ENCODE measurements at regions not wholly inside any gene's neighbourhood (a gene's known extent, or its start where the extent isn't known, plus 50 kb on each side); places are given as distances from the start of the nearest gene placed in this dataset.

DNA sequence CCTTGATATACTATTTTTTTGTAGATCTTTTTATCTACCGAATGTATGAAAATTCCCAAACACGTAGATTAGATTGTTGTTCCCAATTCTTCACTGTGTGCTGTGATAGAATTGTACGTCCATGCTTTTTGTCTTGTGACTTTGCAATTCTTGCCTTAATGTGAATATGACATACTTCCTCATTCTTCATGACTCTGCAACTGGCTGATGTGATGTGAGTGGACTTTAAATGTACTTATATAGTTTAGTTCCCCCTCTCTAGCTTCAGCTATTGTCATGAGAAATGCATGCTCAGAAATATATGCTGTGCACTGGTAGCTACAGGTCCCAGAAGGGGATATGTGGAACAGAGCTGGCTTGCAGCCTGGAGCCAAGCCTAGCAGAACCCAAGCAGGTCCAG lies 89.4 kb downstream of the FTHL17 start:
- Histone ChIP-seq H3K27me3 (ENCODE audit: insufficient read depth, low read depth) (no peaks in the 10 kb centered on the region), H3K79me2 (ENCODE audit: insufficient read depth, low read depth) (no peaks in the 10 kb centered on the region), H4K20me1 (ENCODE audit: insufficient read depth) (no peaks in the 10 kb centered on the region), H3K4me3 (IDR thresholded peaks at IDR 0.05; ENCODE audit: insufficient read depth, low read depth, low read length) (no peak overlapping the region), H2AFZ (ENCODE audit: low read depth) (no peak overlapping the region), H3K9ac (no peak overlapping the region), H3K4me1 (ENCODE audit: low read depth, poor library complexity, severe bottlenecking) (no peaks in the 10 kb centered on the region), H3K36me3 (ENCODE audit: insufficient read depth) (no peaks in the 10 kb centered on the region), H3K4me2 (no peak overlapping the region), H3K27ac (no peak overlapping the region)
- TF ChIP-seq, protein P1, sequence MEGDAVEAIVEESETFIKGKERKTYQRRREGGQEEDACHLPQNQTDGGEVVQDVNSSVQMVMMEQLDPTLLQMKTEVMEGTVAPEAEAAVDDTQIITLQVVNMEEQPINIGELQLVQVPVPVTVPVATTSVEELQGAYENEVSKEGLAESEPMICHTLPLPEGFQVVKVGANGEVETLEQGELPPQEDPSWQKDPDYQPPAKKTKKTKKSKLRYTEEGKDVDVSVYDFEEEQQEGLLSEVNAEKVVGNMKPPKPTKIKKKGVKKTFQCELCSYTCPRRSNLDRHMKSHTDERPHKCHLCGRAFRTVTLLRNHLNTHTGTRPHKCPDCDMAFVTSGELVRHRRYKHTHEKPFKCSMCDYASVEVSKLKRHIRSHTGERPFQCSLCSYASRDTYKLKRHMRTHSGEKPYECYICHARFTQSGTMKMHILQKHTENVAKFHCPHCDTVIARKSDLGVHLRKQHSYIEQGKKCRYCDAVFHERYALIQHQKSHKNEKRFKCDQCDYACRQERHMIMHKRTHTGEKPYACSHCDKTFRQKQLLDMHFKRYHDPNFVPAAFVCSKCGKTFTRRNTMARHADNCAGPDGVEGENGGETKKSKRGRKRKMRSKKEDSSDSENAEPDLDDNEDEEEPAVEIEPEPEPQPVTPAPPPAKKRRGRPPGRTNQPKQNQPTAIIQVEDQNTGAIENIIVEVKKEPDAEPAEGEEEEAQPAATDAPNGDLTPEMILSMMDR (conservative IDR thresholded peaks at IDR 0.05; ENCODE audit: low read depth, low read length), result no peak

DNA sequence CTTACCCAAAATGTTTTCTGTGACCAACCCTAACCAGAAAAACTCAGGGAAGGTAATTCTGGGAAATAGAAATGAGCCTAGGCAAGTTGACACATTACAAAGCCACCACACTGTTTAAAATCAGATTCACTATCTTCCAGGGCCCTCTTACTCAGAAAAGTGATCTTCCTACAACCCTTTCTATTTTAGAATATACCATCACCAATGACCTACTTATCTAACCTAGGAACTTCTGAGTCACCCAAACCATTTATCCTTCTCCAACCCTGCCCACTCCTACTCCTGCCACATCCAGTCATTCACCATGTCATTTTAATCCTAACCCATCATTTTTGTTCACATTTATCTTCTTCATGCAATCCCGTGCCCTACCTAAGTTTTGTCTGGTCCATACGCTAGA lies 89.9 kb downstream of the FTHL17 start:
- Histone ChIP-seq H3K9ac (no peak overlapping the region), H3K27me3 (ENCODE audit: insufficient read depth, low read depth) (no peaks in the 10 kb centered on the region), H3K4me2 (no peak overlapping the region)

DNA sequence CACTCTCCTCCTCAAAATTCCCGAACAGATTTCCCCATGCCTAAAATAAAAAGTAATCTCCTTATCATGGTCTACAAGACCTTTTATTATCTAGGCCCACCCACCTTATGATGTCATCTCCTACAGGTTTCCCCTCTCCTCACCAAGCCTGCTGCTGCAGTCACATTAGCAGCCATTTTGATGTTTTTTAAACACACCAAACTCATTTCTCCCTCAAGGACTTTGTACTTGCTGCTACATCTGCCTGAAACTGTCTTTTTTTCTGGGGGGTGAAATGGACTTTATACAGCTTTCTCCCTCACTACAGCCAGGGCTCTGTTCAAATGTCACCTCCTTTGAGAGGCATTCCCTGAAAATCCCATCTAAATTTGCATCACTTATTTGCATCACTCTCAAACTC lies 90.2 kb upstream of the TAB3 start:
- no peaks in the 10 kb centered on the region for H3K27me3 ChIP-seq (ENCODE audit: insufficient read depth, low read depth)
- H3K27ac ChIP-seq, result no peak overlapping the region
- H3K4me1 ChIP-seq (ENCODE audit: low read depth, poor library complexity, severe bottlenecking), result no peaks in the 10 kb centered on the region
- H3K4me3 ChIP-seq (IDR thresholded peaks at IDR 0.05; ENCODE audit: insufficient read depth, low read depth, low read length), result no peak overlapping the region
- H2AFZ ChIP-seq (ENCODE audit: low read depth), result no peak overlapping the region
- no peaks in the 10 kb centered on the region for H3K79me2 ChIP-seq (ENCODE audit: insufficient read depth, low read depth)
- no peaks in the 10 kb centered on the region for H3K36me3 ChIP-seq (ENCODE audit: insufficient read depth)
- H3K9ac ChIP-seq, result no peak overlapping the region
- TF ChIP-seq, protein P1 (conservative IDR thresholded peaks at IDR 0.05; ENCODE audit: low read depth, low read length), result no peak
- H4K20me1 ChIP-seq (ENCODE audit: insufficient read depth), result no peaks in the 10 kb centered on the region
- no peak overlapping the region for H3K4me2 ChIP-seq

More for the DNA sequence above, 89.9 kb downstream of the FTHL17 start:
- Histone ChIP-seq H3K4me3 (IDR thresholded peaks at IDR 0.05; ENCODE audit: insufficient read depth, low read depth, low read length) (no peak overlapping the region), H2AFZ (ENCODE audit: low read depth) (no peak overlapping the region), H3K4me1 (ENCODE audit: low read depth, poor library complexity, severe bottlenecking) (no peaks in the 10 kb centered on the region), H3K79me2 (ENCODE audit: insufficient read depth, low read depth) (no peaks in the 10 kb centered on the region), H3K27ac (no peak overlapping the region), H3K36me3 (ENCODE audit: insufficient read depth) (no peaks in the 10 kb centered on the region), H4K20me1 (ENCODE audit: insufficient read depth) (no peaks in the 10 kb centered on the region)
- TF ChIP-seq, protein P1 (conservative IDR thresholded peaks at IDR 0.05; ENCODE audit: low read depth, low read length), result no peak

DNA sequence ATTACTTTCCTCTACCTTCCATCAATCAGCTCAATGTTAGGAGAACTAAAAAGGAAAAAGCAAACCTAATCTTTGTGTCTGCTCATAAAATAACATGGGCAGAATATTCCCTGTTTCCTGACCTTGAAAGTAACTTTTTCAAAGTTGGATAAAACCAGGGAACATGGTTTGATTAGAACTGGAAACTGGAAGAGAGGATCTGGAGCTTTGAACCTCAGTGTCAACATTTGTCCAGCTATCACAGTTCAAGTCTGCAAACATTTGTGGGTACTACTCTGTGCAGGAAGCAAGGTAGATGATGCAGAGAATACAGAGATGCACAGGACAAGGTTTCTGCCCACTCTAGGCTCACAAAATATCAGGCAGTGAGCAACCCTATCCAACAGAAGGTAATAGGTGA lies 86.4 kb upstream of the TAB3 start:
- Histone ChIP-seq H3K27me3 (ENCODE audit: insufficient read depth, low read depth) (no peaks in the 10 kb centered on the region), H2AFZ (ENCODE audit: low read depth) (no peak overlapping the region), H3K9ac (no peak overlapping the region)

More for the DNA sequence above, 86.4 kb upstream of the TAB3 start:
- Histone ChIP-seq H3K79me2 (ENCODE audit: insufficient read depth, low read depth) (no peaks in the 10 kb centered on the region), H4K20me1 (ENCODE audit: insufficient read depth) (no peaks in the 10 kb centered on the region), H3K36me3 (ENCODE audit: insufficient read depth) (no peaks in the 10 kb centered on the region), H3K4me1 (ENCODE audit: low read depth, poor library complexity, severe bottlenecking) (no peaks in the 10 kb centered on the region), H3K27ac (no peak overlapping the region), H3K4me2 (no peak overlapping the region), H3K4me3 (IDR thresholded peaks at IDR 0.05; ENCODE audit: insufficient read depth, low read depth, low read length) (no peak overlapping the region)
- TF ChIP-seq, protein P1 (conservative IDR thresholded peaks at IDR 0.05; ENCODE audit: low read depth, low read length), result no peak
